Spleen (tissue), 11 donors: ENCODE measurements at regions not wholly inside any gene's neighbourhood (a gene's known extent, or its start where the extent isn't known, plus 50 kb on each side); places are given as distances from the start of the nearest gene placed in this dataset.

ENCODE experiments used
- DNase-seq: peaks from one replicate; pipeline ENCODE4 v3.0.0-alpha.2; 2020
- H3K27ac ChIP-seq, 8 donors: fragments of 200-600 bp; sonication (generic) in 7 of 8; 1 replicate in 4 of 8; 2 replicates in 4 of 8; pipeline versions ENCODE4 v1.5.0 to v1.8.0; 2016 to 2021; ENCODE audit warnings: inconsistent platforms in 4 of 8, mild to moderate bottlenecking in 4 of 8, moderate library complexity in 1 of 8
- H3K27me3 ChIP-seq, 7 donors: fragments of 200-600 bp; sonication (generic) in 6 of 7; replicated peaks in 1 of 7; 1 replicate in 4 of 7; 2 replicates in 3 of 7; pipeline versions ENCODE4 v1.5.0 to v1.8.0; 2016 to 2021; ENCODE audit warnings: inconsistent platforms in 3 of 7, mild to moderate bottlenecking in 1 of 7
- H3K36me3 ChIP-seq, 6 donors: fragments of 200-600 bp; sonication (generic) in 5 of 6; 1 replicate in 4 of 6; 2 replicates in 2 of 6; pipeline versions ENCODE4 v1.5.0 to v1.8.0; 2016 to 2021; ENCODE audit warnings: inconsistent platforms in 2 of 6
- H3K4me1 ChIP-seq, 6 donors: fragments of 200-600 bp; sonication (generic) in 5 of 6; 1 replicate in 3 of 6; 2 replicates in 3 of 6; pipeline versions ENCODE4 v1.5.0 to v1.8.0; 2016 to 2021; ENCODE audit warnings: inconsistent platforms in 3 of 6
- H3K4me3 ChIP-seq, 8 donors: fragments of 200-600 bp; sonication (generic) in 7 of 8; 1 replicate in 4 of 8; 2 replicates in 4 of 8; pipeline versions ENCODE4 v1.5.0 to v1.8.0; 2016 to 2021; ENCODE audit warnings: inconsistent platforms in 4 of 8, mild to moderate bottlenecking in 4 of 8, moderate library complexity in 2 of 8
- H3K9me3 ChIP-seq, 8 donors: fragments of 200-600 bp; sonication (generic) in 7 of 8; 1 replicate in 4 of 8; 2 replicates in 4 of 8; pipeline versions ENCODE4 v1.5.0 to v1.8.0; 2016 to 2021; ENCODE audit warnings: inconsistent platforms in 4 of 8
- POLR2A ChIP-seq, 3 donors: fragments of 450-650 bp; IDR thresholded peaks; one replicate each; pipeline ENCODE4 v1.5.1; 2017; ENCODE audit warnings: antibody characterized with exemption in 3 of 3, mild to moderate bottlenecking in 1 of 3
- POLR2AphosphoS5 ChIP-seq, 3 donors: sonication (generic); formaldehyde crosslinking; IDR thresholded peaks; one replicate each; pipeline ENCODE4 v1.5.1; 2017; ENCODE audit warnings: antibody characterized with exemption in 3 of 3
- WGBS, 5 donors: extraction: QIAGEN DNeasy Blood & Tissue Kit in 3 of 5; methylation state at CpG; one replicate each; pipeline versions ENCODE4 v1.1.5 to v1.1.7; 2013 to 2018; 5-methylcytosine and 5-hydroxymethylcytosine counted together
- intact Hi-C: fragments of 100-400 bp; cut with DNase I; formaldehyde crosslinking; loops from one replicate; pipeline ENCODE4 v1.15.0; 2023; ENCODE audit warnings: low total_unique reads
- TF ChIP-seq, protein P1 (sequence below), 11 experiments: fragments of 200-600 bp in 7 of 11; fragments of 450-650 bp in 4 of 11; sonication (generic) in 4 of 11; IDR thresholded peaks in 8 of 11; conservative IDR thresholded peaks in 3 of 11; 1 replicate in 7 of 11; 2 replicates in 4 of 11; pipeline versions ENCODE4 v1.4.0 to v1.8.0; 2016 to 2021; ENCODE audit warnings: antibody characterized with exemption in 11 of 11, inconsistent platforms in 4 of 11, mild to moderate bottlenecking in 1 of 11
- donor health status: healthy with polysubstance abuse.
- donor health status: DM: no; HTN: no; CAD: no; lungs with moderate emphysema.
- donor health status: DM: no; HTN: no; CAD: no.
- donor health status: Bipolar disorder and iron deficiency.
- donor health status: healthy.
- donor health status: DM: no; HTN: no; CAD: no.
- donor health status: DM: yes; HTN: yes; CAD: no.

DNA sequence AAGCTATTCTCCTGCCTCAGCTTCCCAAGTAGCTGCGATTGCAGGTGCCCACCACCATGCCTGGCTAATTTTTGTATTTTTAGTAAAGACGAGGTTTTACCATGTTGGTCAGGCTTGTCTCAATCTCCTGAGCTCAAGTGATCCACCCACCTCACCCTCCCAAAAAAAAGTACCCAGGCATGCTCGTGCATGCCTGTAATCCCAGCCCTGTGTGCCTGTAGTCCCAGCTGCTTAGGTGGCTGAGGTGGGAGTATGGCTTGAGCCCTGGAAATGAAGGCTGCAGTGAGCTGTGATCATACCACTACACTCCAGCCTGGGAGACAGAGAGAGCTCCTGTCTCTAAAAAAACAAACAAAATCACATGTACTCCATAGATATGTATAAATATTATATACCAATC lies 176.5 kb downstream of the SOX2 start:
- H3K4me1 ChIP-seq = no peaks in the 10 kb centered on the region
- WGBS, 5 donors = 73 to 79% (median 78%) methylated on average over 3 of the region's 3 CpGs
- no peak overlapping the region for H3K4me3 ChIP-seq
- intact Hi-C loops = no loop called here
- no peak overlapping the region for H3K27ac ChIP-seq
- TF ChIP-seq POLR2AphosphoS5 (IDR thresholded peaks at IDR 0.05) (no peak), POLR2A (IDR thresholded peaks at IDR 0.05) (no peak)
- TF ChIP-seq, protein P1, sequence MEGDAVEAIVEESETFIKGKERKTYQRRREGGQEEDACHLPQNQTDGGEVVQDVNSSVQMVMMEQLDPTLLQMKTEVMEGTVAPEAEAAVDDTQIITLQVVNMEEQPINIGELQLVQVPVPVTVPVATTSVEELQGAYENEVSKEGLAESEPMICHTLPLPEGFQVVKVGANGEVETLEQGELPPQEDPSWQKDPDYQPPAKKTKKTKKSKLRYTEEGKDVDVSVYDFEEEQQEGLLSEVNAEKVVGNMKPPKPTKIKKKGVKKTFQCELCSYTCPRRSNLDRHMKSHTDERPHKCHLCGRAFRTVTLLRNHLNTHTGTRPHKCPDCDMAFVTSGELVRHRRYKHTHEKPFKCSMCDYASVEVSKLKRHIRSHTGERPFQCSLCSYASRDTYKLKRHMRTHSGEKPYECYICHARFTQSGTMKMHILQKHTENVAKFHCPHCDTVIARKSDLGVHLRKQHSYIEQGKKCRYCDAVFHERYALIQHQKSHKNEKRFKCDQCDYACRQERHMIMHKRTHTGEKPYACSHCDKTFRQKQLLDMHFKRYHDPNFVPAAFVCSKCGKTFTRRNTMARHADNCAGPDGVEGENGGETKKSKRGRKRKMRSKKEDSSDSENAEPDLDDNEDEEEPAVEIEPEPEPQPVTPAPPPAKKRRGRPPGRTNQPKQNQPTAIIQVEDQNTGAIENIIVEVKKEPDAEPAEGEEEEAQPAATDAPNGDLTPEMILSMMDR (IDR thresholded peaks at IDR 0.05 in 8 of 11, conservative IDR thresholded peaks at IDR 0.05 in 3 of 11) = no peak
- no peaks in the 10 kb centered on the region for H3K36me3 ChIP-seq
- no peak for DNase-seq
- H3K27me3 ChIP-seq = no peaks in the 10 kb centered on the region
- H3K9me3 ChIP-seq = no peaks in the 10 kb centered on the region

DNA sequence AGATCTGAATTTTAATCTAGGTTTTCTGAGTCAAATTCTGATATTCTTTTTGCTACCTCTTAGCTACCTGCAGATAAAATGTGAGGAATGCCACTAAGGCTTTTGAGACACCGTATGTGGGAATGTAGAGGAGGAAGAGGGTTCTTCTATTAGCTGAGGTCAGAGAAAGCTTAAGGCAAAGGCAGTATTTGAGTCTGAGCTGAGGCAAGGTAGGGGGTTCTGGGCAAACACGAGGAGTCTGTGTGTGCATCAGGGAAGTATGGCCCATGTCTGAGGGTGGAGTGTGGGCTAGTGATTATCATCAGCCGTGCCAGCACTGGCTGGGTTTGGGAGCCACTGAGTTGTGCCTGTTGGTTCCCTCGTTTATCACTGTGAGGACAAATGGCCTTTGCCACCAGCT lies 181.1 kb downstream of the SOX2 start:
- no peak for DNase-seq
- no peaks in the 10 kb centered on the region for H3K27me3 ChIP-seq
- H3K27ac ChIP-seq = no peak overlapping the region
- TF ChIP-seq POLR2AphosphoS5 (IDR thresholded peaks at IDR 0.05) = no peak
- no peak for TF ChIP-seq POLR2A (IDR thresholded peaks at IDR 0.05)
- TF ChIP-seq, protein P1 (IDR thresholded peaks at IDR 0.05 in 8 of 11, conservative IDR thresholded peaks at IDR 0.05 in 3 of 11) = no peak
- no peak overlapping the region for H3K4me3 ChIP-seq
- H3K36me3 ChIP-seq = no peaks in the 10 kb centered on the region
- no peaks in the 10 kb centered on the region for H3K4me1 ChIP-seq
- intact Hi-C loops = no loop called here
- no peaks in the 10 kb centered on the region for H3K9me3 ChIP-seq
- WGBS, 5 donors = 46 to 76% (median 67%) methylated on average over 4 of the region's 4 CpGs

DNA sequence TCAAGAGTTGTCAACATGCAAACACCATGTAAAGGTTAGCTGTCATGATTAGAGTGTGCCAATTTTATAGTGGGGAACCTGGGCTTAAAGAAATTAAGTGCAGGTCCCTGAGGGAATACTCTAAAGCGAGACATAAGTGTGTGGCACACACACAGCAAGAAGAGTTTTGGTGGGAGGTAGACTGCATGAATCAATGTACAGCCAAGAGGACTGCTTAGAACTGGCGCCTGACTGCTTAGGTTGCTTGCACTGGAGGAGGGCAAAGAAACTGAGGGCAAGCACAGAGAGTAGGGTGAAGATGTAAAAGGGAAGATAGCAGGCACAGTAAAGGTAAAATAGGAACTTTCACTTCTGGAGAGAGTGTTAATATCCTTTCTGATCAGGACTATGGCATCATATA lies 184.9 kb downstream of the SOX2 start:
- H3K27ac ChIP-seq = no peak overlapping the region
- no peaks in the 10 kb centered on the region for H3K4me1 ChIP-seq
- DNase-seq = no peak
- intact Hi-C loops = no loop called here
- no peak for TF ChIP-seq POLR2A (IDR thresholded peaks at IDR 0.05)
- TF ChIP-seq, protein P1 (IDR thresholded peaks at IDR 0.05 in 8 of 11, conservative IDR thresholded peaks at IDR 0.05 in 3 of 11) = no peak
- no peak for TF ChIP-seq POLR2AphosphoS5 (IDR thresholded peaks at IDR 0.05)
- H3K27me3 ChIP-seq = no peaks in the 10 kb centered on the region
- H3K9me3 ChIP-seq = no peaks in the 10 kb centered on the region
- WGBS, 5 donors = 76 to 89% (median 85%) methylated on average over 2 of the region's 2 CpGs
- H3K36me3 ChIP-seq = no peaks in the 10 kb centered on the region
- H3K4me3 ChIP-seq = no peak overlapping the region

DNA sequence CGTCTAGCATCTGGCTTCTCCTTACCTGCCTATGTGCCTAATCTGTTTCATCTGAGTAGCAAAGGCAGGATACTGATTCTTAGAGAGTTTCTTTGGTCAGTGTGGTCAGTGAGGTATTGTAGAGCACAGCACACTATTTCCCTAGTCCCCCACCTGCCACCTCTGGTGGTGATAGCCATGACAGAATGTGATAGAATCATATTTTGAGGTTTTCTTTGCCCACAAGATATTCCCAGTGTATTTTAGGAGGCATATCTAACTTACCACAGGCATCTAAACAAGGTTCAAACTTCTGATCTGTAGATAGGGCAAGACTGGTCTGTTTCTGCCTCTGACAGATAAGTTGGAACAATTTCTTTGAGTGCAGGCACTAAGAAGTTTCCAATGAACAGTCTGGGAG lies 188.0 kb downstream of the SOX2 start:
- no peak for DNase-seq
- Histone ChIP-seq H3K27me3 (no peaks in the 10 kb centered on the region), H3K36me3 (no peaks in the 10 kb centered on the region), H3K27ac (no peak overlapping the region), H3K9me3 (no peaks in the 10 kb centered on the region), H3K4me3 (no peak overlapping the region), H3K4me1 (no peaks in the 10 kb centered on the region)
- no peak for TF ChIP-seq POLR2A (IDR thresholded peaks at IDR 0.05)
- no peak for TF ChIP-seq POLR2AphosphoS5 (IDR thresholded peaks at IDR 0.05)
- TF ChIP-seq, protein P1 (IDR thresholded peaks at IDR 0.05 in 8 of 11, conservative IDR thresholded peaks at IDR 0.05 in 3 of 11) = no peak
- intact Hi-C loops = no loop called here
- 62 to 77% (median 75%) methylated on average over 1 of the region's 1 CpG for WGBS, 5 donors
